Activated CD4-positive, alpha-beta memory T cell treated with anti-CD3 and anti-CD28 coated beads, Interleukin-2, amount 10 ng/mL, durations not matched to agents 7 days and 5 days (primary cell): ENCODE measurements at regions not wholly inside any gene's neighbourhood (a gene's known extent, or its start where the extent isn't known, plus 50 kb on each side); places are given as distances from the start of the nearest gene placed in this dataset.

Experiments
- CTCF ChIA-PET: fragments of 350-600 bp; sonication (Branson Sonifier 250); formaldehyde crosslinking; loops from one replicate; lab custom pipeline; 2021; ENCODE audit warnings: antibody characterized with exemption, inconsistent platforms; lab: Charles Lee
- POLR2A ChIA-PET: fragments of 350-600 bp; sonication (Branson Sonifier 250); formaldehyde crosslinking; loops from one replicate; lab custom pipeline; 2021; ENCODE audit warnings: antibody characterized with exemption; lab: Charles Lee
- DNase-seq: peaks from one replicate; pipeline ENCODE4 v3.0.0-alpha.2; 2020
- H3K27ac Mint-ChIP-seq: one replicate; pipeline ENCODE4 v1.8.0; 2021; ENCODE audit warnings: mild to moderate bottlenecking, mixed read lengths
- H3K27me3 Mint-ChIP-seq: one replicate; pipeline ENCODE4 v1.8.0; 2021; ENCODE audit warnings: mixed read lengths
- H3K36me3 Mint-ChIP-seq: one replicate; pipeline ENCODE4 v1.8.0; 2021; ENCODE audit warnings: low read depth, mixed read lengths
- H3K4me1 Mint-ChIP-seq: one replicate; pipeline ENCODE4 v1.8.0; 2021; ENCODE audit warnings: mixed read lengths
- H3K4me3 Mint-ChIP-seq: one replicate; pipeline ENCODE4 v1.8.0; 2021; ENCODE audit warnings: mild to moderate bottlenecking, mixed read lengths
- H3K9me3 Mint-ChIP-seq: one replicate; pipeline ENCODE4 v1.8.0; 2021; ENCODE audit warnings: mixed read lengths

DNA sequence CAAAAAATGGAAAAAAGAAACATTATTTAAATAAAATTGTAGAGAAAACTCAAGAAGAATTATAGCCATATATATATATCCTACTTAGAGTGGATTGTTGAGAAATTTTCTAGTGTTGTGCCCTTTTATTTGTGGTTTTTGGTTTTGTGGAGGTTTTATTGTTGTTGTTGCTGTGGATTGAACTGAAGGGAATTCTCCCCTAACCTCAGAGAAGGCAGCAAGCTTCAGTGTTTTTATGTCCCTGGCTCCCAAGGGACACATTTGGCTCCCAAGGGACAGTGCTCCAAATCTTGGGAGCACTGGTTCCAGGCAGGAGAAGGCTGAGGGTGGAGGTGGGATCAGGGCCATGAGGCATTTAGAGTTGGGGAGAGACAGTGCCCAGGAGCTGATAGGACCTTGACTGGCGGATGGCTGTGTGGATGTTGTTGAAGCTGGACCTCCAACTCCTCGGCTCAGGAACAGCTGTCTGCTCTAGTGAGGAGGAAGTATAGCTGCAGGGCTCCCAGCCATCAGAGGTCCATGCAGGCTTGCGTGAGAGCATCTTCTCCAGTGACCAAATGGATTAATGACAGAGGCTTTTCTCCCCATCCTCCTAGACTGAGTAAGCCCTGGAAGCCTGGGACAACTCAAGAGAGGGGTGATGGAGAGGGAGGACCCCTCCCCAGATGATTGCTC, 100.5 kb downstream of the TEX35 start:
- H3K27me3 Mint-ChIP-seq, result peaks cover 1% of the 10 kb centered on the region
- ChIA-PET POLR2A (no interaction called here), CTCF (no interaction called here)
- no peaks in the 10 kb centered on the region for H3K9me3 Mint-ChIP-seq
- H3K4me1 Mint-ChIP-seq, result no peaks in the 10 kb centered on the region
- no peaks in the 10 kb centered on the region for H3K36me3 Mint-ChIP-seq
- no peak overlapping the region for H3K4me3 Mint-ChIP-seq
- no peak overlapping the region for H3K27ac Mint-ChIP-seq
- no peak for DNase-seq

DNA sequence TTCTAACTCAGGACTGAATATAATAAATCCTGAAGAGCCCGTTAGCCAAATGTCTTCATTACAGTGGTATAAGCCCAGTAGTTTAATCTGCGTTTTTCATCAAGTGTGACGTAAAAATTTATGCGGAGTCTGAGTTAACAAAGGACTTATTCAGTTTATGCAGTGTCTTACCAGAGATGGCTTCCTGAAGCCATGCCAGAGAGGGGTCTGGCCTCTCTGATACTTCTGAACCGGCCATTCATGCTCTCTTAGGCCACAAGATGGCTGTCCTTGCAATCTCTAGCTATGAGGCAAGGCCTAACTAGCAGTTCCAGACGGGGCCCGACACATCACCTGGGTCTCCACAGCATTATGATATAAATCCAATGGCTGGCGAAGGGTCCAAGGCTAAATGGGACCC, 101.4 kb downstream of the TEX35 start:
- Mint-ChIP-seq H3K4me1 (no peaks in the 10 kb centered on the region), H3K27ac (no peak overlapping the region), H3K9me3 (no peaks in the 10 kb centered on the region), H3K36me3 (no peaks in the 10 kb centered on the region), H3K27me3 (peaks cover 1% of the 10 kb centered on the region), H3K4me3 (no peak overlapping the region)
- ChIA-PET POLR2A (no interaction called here), CTCF (no interaction called here)
- no peak for DNase-seq

DNA sequence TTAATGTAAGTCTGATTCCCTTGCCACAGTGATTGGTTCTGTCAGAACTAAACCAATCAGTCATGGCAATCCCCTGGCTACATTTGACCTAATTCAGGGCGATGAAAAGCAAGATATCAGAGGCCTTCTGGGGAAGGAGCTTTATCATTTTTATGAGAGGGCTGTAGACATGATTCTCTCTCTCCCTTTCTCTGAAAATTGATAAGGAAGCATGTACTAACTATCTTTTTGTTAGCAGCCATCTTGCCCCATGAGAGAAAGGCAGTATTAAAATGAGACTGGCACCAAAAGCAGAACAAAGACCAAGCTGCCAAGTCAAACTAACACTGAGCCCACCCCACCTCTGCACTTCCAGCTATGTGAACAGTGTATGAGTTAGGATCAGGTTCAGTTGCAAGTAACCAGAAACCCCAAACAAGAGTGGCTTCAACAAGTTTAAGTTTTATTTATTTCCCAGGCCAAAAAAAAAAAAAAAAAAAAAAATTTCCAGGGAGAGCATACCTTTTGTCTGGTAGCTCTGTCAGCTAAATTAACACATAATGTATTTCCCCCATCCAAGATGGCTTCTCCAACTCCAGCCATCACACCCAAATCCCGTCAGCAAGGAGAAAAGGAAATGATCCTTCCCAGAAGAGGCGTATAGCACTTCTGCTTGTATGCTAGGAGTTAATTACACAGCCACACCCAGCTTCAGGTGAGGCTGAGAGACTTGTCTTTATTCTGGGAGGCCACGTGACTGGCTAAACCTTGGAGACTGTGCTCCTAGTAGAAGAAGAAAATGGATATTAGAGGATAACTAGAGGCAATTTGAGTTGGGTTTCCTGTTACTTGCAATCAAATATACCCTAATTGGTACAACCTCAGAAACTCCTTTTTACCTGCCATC, 105.8 kb upstream of the RALGPS2 start:
- Mint-ChIP-seq H3K9me3 (no peaks in the 10 kb centered on the region), H3K27ac (no peak overlapping the region), H3K27me3 (no peaks in the 10 kb centered on the region), H3K4me1 (no peaks in the 10 kb centered on the region), H3K36me3 (no peaks in the 10 kb centered on the region), H3K4me3 (no peak overlapping the region)
- CTCF ChIA-PET, result no interaction called here
- DNase-seq, result no peak
- POLR2A ChIA-PET, result no interaction called here

DNA sequence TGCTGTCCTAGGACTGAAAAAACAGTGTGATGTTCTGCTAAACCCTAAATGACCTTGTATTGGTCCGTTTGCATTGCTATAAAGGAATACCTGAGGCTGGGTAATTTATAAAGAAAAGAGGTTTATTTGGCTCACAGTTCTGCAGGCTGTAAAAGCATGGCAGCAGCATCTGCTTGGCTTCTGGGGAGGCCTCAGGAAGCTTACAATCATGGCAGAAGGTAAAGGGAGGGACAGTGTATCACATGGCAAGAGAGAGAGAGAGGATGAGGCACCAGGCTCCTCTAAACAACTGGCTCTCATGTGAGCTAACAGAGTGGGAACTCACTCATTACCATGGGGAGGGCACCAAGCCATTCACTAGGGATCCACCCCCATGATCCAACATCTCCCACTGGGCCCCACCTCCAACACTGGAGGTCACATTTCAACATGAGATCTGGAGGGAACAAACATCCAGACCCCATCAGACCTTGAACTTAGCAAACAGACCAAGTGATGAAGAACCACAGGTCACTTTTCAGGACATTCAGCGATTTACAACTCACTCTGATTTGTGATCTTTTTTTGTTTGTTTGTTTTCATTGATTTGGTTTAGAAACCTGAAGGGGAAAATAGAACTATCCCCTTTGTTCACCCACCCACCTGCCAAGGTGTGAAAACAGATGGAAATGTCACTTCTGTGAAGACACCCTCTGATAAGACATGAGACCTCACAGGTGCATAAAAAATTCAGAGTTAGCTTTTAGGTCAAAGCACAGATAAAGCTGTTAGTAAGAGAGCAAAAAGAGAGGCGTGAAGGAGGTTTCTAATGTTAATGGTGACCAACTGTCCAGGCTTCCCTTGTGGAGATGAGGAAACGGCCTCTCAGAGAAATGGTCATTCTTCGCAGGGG, 104.2 kb upstream of the RALGPS2 start:
- DNase-seq, result no peak
- Mint-ChIP-seq H3K4me3 (no peak overlapping the region), H3K27ac (no peak overlapping the region), H3K36me3 (no peaks in the 10 kb centered on the region), H3K27me3 (no peaks in the 10 kb centered on the region), H3K9me3 (no peaks in the 10 kb centered on the region), H3K4me1 (no peaks in the 10 kb centered on the region)
- ChIA-PET POLR2A (no interaction called here), CTCF (no interaction called here)

DNA sequence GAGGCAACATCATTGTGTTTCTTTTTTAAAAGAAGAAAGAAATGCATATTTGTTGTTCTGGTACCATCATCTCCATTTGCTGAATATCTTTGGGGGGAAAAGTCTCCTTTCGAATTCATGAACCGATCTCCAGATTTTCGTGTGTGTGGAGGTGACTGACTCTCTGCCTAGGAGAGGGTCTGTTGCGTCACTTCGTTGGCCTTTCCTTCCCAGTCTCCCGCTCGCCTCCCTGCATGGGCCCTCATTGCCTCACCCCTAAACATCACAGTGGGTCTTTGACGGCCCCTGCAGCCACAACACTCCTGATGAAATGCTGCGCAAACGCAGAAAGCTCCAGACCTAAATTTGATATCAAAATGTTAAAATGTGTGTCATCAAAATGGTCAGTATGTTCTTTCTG, 103.2 kb upstream of the RALGPS2 start:
- POLR2A ChIA-PET, result no interaction called here

DNA sequence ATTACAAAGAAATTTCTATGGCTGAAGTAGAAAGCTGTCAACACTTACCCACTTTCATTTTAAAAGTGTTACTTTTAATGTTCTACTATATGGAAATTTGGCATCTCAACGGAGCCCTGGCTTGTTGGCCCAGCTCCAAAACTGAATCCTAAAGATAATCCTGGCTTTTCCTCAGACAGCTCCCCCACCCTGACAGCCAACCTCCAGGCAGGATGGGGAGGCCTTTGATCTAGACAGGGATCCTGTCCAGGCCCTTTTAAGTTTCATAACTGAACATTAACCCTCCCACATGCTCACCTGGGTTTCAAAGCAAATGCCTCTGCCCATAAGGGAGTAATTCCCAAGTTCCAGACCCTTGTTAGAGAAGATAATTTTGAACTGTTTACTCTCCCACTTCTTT, 99.3 kb upstream of the RALGPS2 start:
- Mint-ChIP-seq H3K9me3 (no peaks in the 10 kb centered on the region), H3K4me1 (no peaks in the 10 kb centered on the region), H3K27me3 (no peaks in the 10 kb centered on the region), H3K4me3 (no peak overlapping the region), H3K27ac (no peak overlapping the region), H3K36me3 (no peaks in the 10 kb centered on the region)
- ChIA-PET CTCF (no interaction called here), POLR2A (no interaction called here)
- DNase-seq, result no peak

More for the DNA sequence above, 103.2 kb upstream of the RALGPS2 start:
- Mint-ChIP-seq H3K36me3 (no peaks in the 10 kb centered on the region), H3K4me1 (no peaks in the 10 kb centered on the region), H3K27ac (no peak overlapping the region), H3K9me3 (no peaks in the 10 kb centered on the region), H3K4me3 (no peak overlapping the region), H3K27me3 (no peaks in the 10 kb centered on the region)
- CTCF ChIA-PET, result no interaction called here
- DNase-seq, result no peak

DNA sequence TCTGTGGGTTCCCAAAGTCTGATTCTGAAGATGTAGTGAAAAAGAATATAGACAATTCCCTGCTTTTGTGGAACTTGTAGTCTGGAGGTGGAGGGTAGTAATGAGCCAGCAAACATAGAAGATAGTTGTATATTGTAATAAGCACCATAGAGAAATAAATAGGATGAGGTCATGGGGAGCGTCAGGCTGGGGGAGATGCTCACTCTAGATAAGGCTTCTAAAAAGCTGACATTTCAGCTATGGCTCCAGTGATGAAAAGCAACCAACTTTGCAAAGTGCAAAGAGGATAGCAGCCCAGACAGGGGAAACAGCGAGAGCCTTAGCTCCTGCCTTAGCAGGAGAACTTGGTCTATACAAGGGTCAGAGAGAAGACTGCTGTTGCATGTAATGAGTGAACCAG, 98.0 kb upstream of the RALGPS2 start:
- no peak for DNase-seq
- H3K4me1 Mint-ChIP-seq, result no peaks in the 10 kb centered on the region
- H3K27ac Mint-ChIP-seq, result no peak overlapping the region
- H3K27me3 Mint-ChIP-seq, result no peaks in the 10 kb centered on the region
- POLR2A ChIA-PET, result no interaction called here
- no peaks in the 10 kb centered on the region for H3K36me3 Mint-ChIP-seq
- H3K4me3 Mint-ChIP-seq, result no peak overlapping the region
- CTCF ChIA-PET, result no interaction called here
- no peaks in the 10 kb centered on the region for H3K9me3 Mint-ChIP-seq

DNA sequence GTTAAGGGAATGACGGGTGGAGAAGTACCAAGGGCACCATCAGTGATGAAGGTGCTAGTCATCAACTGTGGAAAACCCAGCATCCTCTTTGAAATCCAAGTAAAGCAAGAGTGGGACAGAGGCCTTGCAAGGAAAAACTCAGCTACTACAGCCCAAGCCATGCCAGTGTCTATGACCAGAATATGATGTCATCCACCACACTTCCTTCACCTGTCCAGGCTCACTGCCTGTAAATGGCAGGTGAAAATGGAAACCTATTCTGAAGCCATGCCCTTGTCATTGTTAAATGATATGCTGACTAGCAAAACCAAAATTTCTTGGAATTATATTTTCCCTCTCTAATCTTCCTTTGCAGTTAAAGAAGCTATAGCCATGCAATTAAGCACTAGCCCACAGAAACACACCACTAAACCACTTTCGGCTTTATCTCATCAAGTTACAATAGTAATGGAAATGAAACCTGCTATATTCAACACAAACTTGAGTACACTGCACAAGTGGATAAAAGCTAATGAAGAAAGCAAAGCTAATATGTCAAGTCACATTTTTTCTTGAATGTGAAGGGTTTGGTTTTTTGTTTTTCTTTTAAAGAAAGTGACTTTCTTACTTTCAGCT, 96.3 kb upstream of the RALGPS2 start:
- H3K4me3 Mint-ChIP-seq, result no peak overlapping the region
- no peaks in the 10 kb centered on the region for H3K4me1 Mint-ChIP-seq
- no peak for DNase-seq
- ChIA-PET POLR2A (no interaction called here), CTCF (no interaction called here)
- H3K9me3 Mint-ChIP-seq, result no peaks in the 10 kb centered on the region
- H3K27ac Mint-ChIP-seq, result no peak overlapping the region
- no peaks in the 10 kb centered on the region for H3K36me3 Mint-ChIP-seq
- no peaks in the 10 kb centered on the region for H3K27me3 Mint-ChIP-seq

DNA sequence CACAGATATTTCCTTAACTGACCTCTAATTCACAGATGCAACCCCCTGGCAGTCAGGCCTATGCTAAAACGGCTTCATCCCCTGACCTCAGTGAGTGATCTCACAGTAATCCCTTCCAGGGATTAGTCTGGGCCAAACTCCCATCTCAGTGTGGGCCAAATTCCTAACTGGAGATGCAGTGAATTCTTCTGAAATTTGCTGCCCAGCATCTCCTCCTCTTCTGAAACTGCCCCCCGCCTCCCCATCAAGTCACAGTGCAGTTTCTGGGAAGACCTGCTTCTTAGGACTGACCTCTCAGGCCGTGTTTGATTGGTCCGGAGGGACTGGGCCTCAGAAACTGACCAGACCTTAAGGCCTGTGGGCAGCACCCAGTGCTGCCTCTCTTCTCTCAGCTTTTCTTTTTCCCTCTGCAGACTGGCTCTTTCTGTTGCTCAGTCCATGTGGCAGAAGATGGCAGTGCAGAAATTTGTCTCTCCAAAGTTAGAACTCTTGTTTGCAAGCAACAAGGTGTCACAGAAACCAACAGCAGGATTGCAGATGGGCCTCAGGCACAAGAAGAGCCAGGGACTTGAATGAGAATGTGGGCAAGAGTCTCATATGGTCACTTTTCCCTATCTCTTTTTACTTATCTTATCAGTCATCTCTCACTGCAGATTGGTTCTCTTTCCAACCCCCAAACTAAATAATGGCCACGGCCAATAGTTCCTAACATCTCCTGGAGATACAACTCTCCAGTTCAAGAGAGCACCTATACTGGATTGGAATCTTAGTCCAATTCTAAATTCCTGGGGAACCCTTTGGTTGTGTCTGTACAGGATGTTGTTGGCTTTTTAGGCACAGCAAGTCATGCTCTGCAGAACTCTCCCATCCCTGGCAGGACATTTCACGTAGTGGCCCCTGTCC, 95.5 kb upstream of the RALGPS2 start:
- H3K4me1 Mint-ChIP-seq, result no peaks in the 10 kb centered on the region

DNA sequence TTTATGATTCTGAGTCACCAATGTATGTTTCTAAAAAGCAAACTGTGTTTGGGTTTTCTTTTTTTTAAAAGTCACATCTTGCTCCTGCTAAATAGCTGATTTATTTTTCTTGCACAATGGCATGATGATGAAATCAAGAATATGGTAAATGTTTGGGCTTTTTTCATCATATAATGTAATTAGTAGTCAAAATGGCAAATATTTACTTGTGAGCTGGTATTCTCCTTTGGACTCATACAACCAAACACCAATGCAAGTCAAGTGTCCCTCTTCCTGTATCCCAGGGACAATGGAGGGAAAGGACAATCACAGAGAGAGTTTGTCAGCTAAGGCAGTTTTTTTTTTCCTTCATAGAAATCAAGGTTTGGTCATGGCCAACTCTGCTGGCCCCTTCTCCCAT, 94.6 kb upstream of the RALGPS2 start:
- CTCF ChIA-PET, result no interaction called here
- DNase-seq, result no peak
- H3K27me3 Mint-ChIP-seq, result no peaks in the 10 kb centered on the region
- H3K36me3 Mint-ChIP-seq, result no peaks in the 10 kb centered on the region
- no peak overlapping the region for H3K4me3 Mint-ChIP-seq
- no peaks in the 10 kb centered on the region for H3K4me1 Mint-ChIP-seq
- H3K9me3 Mint-ChIP-seq, result no peaks in the 10 kb centered on the region
- POLR2A ChIA-PET, result no interaction called here
- H3K27ac Mint-ChIP-seq, result no peak overlapping the region

More for the DNA sequence above, 95.5 kb upstream of the RALGPS2 start:
- no peaks in the 10 kb centered on the region for H3K9me3 Mint-ChIP-seq
- H3K4me3 Mint-ChIP-seq, result no peak overlapping the region
- POLR2A ChIA-PET, result no interaction called here
- DNase-seq, result no peak
- no peak overlapping the region for H3K27ac Mint-ChIP-seq
- CTCF ChIA-PET, result no interaction called here
- no peaks in the 10 kb centered on the region for H3K27me3 Mint-ChIP-seq
- no peaks in the 10 kb centered on the region for H3K36me3 Mint-ChIP-seq

DNA sequence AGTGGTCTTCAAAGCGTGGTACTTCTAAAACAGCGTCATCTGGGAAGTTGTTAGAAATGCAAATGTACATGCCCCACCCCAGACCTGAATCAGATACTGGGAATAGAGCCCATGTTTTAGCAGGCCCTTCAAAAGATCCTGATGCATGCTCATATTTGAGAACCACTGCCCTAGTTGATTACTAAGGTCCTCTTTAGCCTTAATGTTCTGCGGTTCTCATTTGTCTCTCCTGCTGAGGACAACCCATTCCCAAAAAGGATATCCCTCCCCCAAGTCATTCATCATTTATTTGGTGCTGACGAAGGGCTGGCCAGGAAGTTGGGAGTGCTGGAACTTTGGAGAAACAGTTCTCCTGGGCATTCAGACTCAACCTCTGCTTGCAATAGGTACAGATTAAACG, 92.4 kb upstream of the RALGPS2 start:
- no peak overlapping the region for H3K27ac Mint-ChIP-seq
- ChIA-PET CTCF (no interaction called here), POLR2A (no interaction called here)
- no peaks in the 10 kb centered on the region for H3K4me1 Mint-ChIP-seq
- no peak overlapping the region for H3K4me3 Mint-ChIP-seq
- no peak for DNase-seq
- no peaks in the 10 kb centered on the region for H3K27me3 Mint-ChIP-seq
- H3K9me3 Mint-ChIP-seq, result no peaks in the 10 kb centered on the region
- no peaks in the 10 kb centered on the region for H3K36me3 Mint-ChIP-seq

DNA sequence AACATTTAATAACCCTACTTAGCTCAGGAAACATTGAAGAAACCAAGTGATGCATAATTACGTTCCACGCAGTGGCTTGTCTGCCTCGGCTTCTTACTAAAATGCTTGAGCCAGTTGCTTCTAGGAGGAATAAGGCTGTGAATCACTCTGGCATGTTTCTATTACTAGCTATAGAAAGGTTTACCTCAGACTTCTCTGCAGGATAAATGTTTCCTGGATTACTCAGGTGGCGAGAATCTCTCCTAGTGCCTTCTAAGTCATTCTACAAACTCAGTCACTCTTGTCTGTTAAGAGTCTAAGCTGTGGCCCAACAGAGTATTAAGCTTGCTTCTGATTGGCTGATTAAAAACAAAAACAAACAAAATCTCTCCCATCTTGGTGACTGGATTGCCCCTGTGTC, 92.0 kb upstream of the RALGPS2 start:
- CTCF ChIA-PET, result no interaction called here
- H3K27ac Mint-ChIP-seq, result no peak overlapping the region
- POLR2A ChIA-PET, result no interaction called here

More for the DNA sequence above, 92.0 kb upstream of the RALGPS2 start:
- Mint-ChIP-seq H3K9me3 (no peaks in the 10 kb centered on the region), H3K36me3 (no peaks in the 10 kb centered on the region), H3K4me1 (no peaks in the 10 kb centered on the region), H3K27me3 (no peaks in the 10 kb centered on the region), H3K4me3 (no peak overlapping the region)
- no peak for DNase-seq
